Erythroblast (primary cell): ENCODE measurements at regions not wholly inside any gene's neighbourhood (a gene's known extent, or its start where the extent isn't known, plus 50 kb on each side); places are given as distances from the start of the nearest gene placed in this dataset.

Experiments
- GATA1 ChIP-seq: IDR thresholded peaks from 2 replicates; pipeline ENCODE4 v1.6.1; 2011; ENCODE audit warnings: low read depth, mild to moderate bottlenecking, control low read depth, low read length, moderate library complexity
- POLR2A ChIP-seq: IDR thresholded peaks from 2 replicates; pipeline ENCODE4 v1.6.1; 2011; ENCODE audit warnings: mild to moderate bottlenecking, low read length

GRCh38 chr4:107192601-107193000 is 156.5 kb upstream of the DKK2 start:
- TF ChIP-seq POLR2A (no peak), GATA1 (no peak)
